Transverse colon (tissue), 4 donors: ENCODE measurements at regions not wholly inside any gene's neighbourhood (a gene's known extent, or its start where the extent isn't known, plus 50 kb on each side); places are given as distances from the start of the nearest gene placed in this dataset.

ENCODE experiments used
- DNase-seq: peaks from one replicate; pipeline ENCODE4 v3.0.0-alpha.2; 2019
- H3K27ac ChIP-seq, 4 donors: fragments of 200-600 bp; sonication (generic); 2 replicates each; pipeline ENCODE4 v1.5.1; 2016 to 2018; ENCODE audit warnings: inconsistent platforms in 4 of 4
- H3K27me3 ChIP-seq: fragments of 200-600 bp; sonication (generic); 2 replicates; pipeline ENCODE4 v1.5.1; 2017; ENCODE audit warnings: inconsistent platforms
- H3K36me3 ChIP-seq, 4 donors: fragments of 200-600 bp; sonication (generic); 2 replicates each; pipeline ENCODE4 v1.5.1; 2017 to 2019; ENCODE audit warnings: inconsistent platforms in 4 of 4
- H3K4me1 ChIP-seq, 4 donors: fragments of 200-600 bp; sonication (generic); 2 replicates each; pipeline ENCODE4 v1.5.1; 2017 to 2020; ENCODE audit warnings: inconsistent platforms in 4 of 4
- H3K4me3 ChIP-seq, 4 donors: fragments of 200-600 bp; sonication (generic); 1 replicate in 1 of 4; 2 replicates in 3 of 4; pipeline versions ENCODE4 v1.5.1 to v1.6.1; 2017 to 2019; ENCODE audit warnings: inconsistent platforms in 4 of 4
- H3K9me3 ChIP-seq, 2 donors: fragments of 200-600 bp; sonication (generic); 2 replicates each; pipeline ENCODE4 v1.5.1; 2017 to 2019; ENCODE audit warnings: inconsistent platforms in 2 of 2
- CTCF ChIP-seq, 5 experiments: fragments of 200-600 bp in 3 of 5; fragments of 450-650 bp in 2 of 5; sonication (generic) in 3 of 5; IDR thresholded peaks; 1 replicate in 2 of 5; 2 replicates in 3 of 5; pipeline ENCODE4 v1.5.1; 2016 to 2017; ENCODE audit warnings: antibody characterized with exemption in 5 of 5, inconsistent platforms in 3 of 5, mild to moderate bottlenecking in 2 of 5, moderate library complexity in 1 of 5
- EP300 ChIP-seq: sonication (generic); formaldehyde crosslinking; IDR thresholded peaks from one replicate; pipeline ENCODE4 v1.6.1; 2017; ENCODE audit warnings: antibody characterized with exemption, low read depth
- POLR2A ChIP-seq: fragments of 450-650 bp; IDR thresholded peaks from one replicate; pipeline ENCODE4 v1.6.1; 2016; ENCODE audit warnings: antibody characterized with exemption, mild to moderate bottlenecking, moderate library complexity
- POLR2AphosphoS5 ChIP-seq, 3 donors: sonication (generic); formaldehyde crosslinking; IDR thresholded peaks; one replicate each; pipeline ENCODE4 v1.6.1; 2016; ENCODE audit warnings: antibody characterized with exemption in 3 of 3
- WGBS, 2 donors: methylation state at CpG; one replicate each; pipeline ENCODE4 v1.1.5; 2018; ENCODE audit warnings: low coverage in 1 of 2; 5-methylcytosine and 5-hydroxymethylcytosine counted together
- in situ Hi-C, 4 donors: fragments of 200-750 bp; cut with MboI; loops; one replicate each; pipeline versions ENCODE4 v1.15.0 to v1.15.1; 2017; ENCODE audit warnings: low sequenced_read_pairs in 3 of 4, low pct_ligation_motif_present in 1 of 4, low pct_unique_long_range_greater_than_20kb in 1 of 4
- intact Hi-C: fragments of 100-400 bp; cut with DNase I; formaldehyde crosslinking; loops from one replicate; pipeline ENCODE4 v1.15.1; 2023; ENCODE audit warnings: low total_unique reads

GRCh38 chr13:22285867-22286266 is 615.0 kb downstream of the FGF9 start:
- Histone ChIP-seq H3K27ac (no peak overlapping the region), H3K9me3 (no peaks in the 10 kb centered on the region), H3K27me3 (no peaks in the 10 kb centered on the region), H3K36me3 (no peaks in the 10 kb centered on the region), H3K4me3 (no peak overlapping the region), H3K4me1 (no peaks in the 10 kb centered on the region)
- WGBS, 2 donors, result 42 to 80% methylated on average over 2 to 4 of the region's 4 CpGs
- DNase-seq, result no peak
- TF ChIP-seq POLR2A (no peak), POLR2AphosphoS5 (IDR thresholded peaks at IDR 0.05) (no peak), EP300 (no peak), CTCF (IDR thresholded peaks at IDR 0.05) (no peak)
- intact Hi-C loops (no loop called here), in situ Hi-C loops (loop anchor here (10.0 to 25.0 kb wide), 2 partner anchors 649 to 651 kb away; no protein-coding TSS in a partner anchor)

- in situ Hi-C loops, result loop anchor here (10.0 to 25.0 kb wide), 2 partner anchors 649 to 652 kb away; no protein-coding TSS in a partner anchor
- no peak for TF ChIP-seq CTCF (IDR thresholded peaks at IDR 0.05)
- no peak for TF ChIP-seq EP300
- TF ChIP-seq POLR2A, result no peak
- TF ChIP-seq POLR2AphosphoS5 (IDR thresholded peaks at IDR 0.05), result no peak
Measured at GRCh38 chr13:22286338-22286737, 615.5 kb downstream of the FGF9 start.

GRCh38 chr13:22287343-22287920 is 616.6 kb downstream of the FGF9 start:
- H3K27me3 ChIP-seq, result no peaks in the 10 kb centered on the region
- intact Hi-C loops, result no loop called here
- no peaks in the 10 kb centered on the region for H3K4me1 ChIP-seq
- in situ Hi-C loops, result loop anchor here (10.0 to 25.0 kb wide), 2 partner anchors 650 to 653 kb away; no protein-coding TSS in a partner anchor
- H3K36me3 ChIP-seq, result no peaks in the 10 kb centered on the region
- no peak for DNase-seq
- H3K4me3 ChIP-seq, result no peak overlapping the region
- no peak overlapping the region for H3K27ac ChIP-seq
- no peak for TF ChIP-seq EP300
- TF ChIP-seq POLR2A, result no peak
- no peak for TF ChIP-seq POLR2AphosphoS5 (IDR thresholded peaks at IDR 0.05)
- no peak for TF ChIP-seq CTCF (IDR thresholded peaks at IDR 0.05)
- WGBS, 2 donors, result 89 to 93% methylated on average over 3 to 6 of the region's 6 CpGs
- no peaks in the 10 kb centered on the region for H3K9me3 ChIP-seq

More at GRCh38 chr13:22286338-22286737, 615.5 kb downstream of the FGF9 start:
- Histone ChIP-seq H3K9me3 (no peaks in the 10 kb centered on the region), H3K27ac (no peak overlapping the region), H3K27me3 (no peaks in the 10 kb centered on the region), H3K4me1 (no peaks in the 10 kb centered on the region), H3K4me3 (no peak overlapping the region), H3K36me3 (no peaks in the 10 kb centered on the region)
- DNase-seq, result no peak
- WGBS, 2 donors, result 73 to 77% methylated on average over 3 to 4 of the region's 4 CpGs
- intact Hi-C loops, result no loop called here

- no peak for DNase-seq
- in situ Hi-C loops, result loop anchor here (10.0 to 25.0 kb wide), 2 partner anchors 651 to 654 kb away; no protein-coding TSS in a partner anchor
- no peak for TF ChIP-seq POLR2A
- no peak for TF ChIP-seq CTCF (IDR thresholded peaks at IDR 0.05)
- no peak for TF ChIP-seq EP300
- no peak for TF ChIP-seq POLR2AphosphoS5 (IDR thresholded peaks at IDR 0.05)
Measured at GRCh38 chr13:22288496-22288895, 617.6 kb downstream of the FGF9 start.

More at GRCh38 chr13:22288496-22288895, 617.6 kb downstream of the FGF9 start:
- Histone ChIP-seq H3K4me1 (no peaks in the 10 kb centered on the region), H3K27me3 (no peaks in the 10 kb centered on the region), H3K27ac (no peak overlapping the region), H3K36me3 (no peaks in the 10 kb centered on the region), H3K4me3 (no peak overlapping the region), H3K9me3 (no peaks in the 10 kb centered on the region)
- WGBS, 2 donors, result 67 to 86% methylated on average over 2 to 4 of the region's 4 CpGs
- intact Hi-C loops, result no loop called here
